Effector memory CD8-positive, alpha-beta T cell (primary cell): ENCODE measurements at regions not wholly inside any gene's neighbourhood (a gene's known extent, or its start where the extent isn't known, plus 50 kb on each side); places are given as distances from the start of the nearest gene placed in this dataset.

Experiments used
- ATAC-seq: fragments of 150-1000 bp; cut with Tn5 transposase; replicated peaks from 2 replicates; pipeline ENCODE4 v1.10.0; 2021; ENCODE audit warnings: mild to moderate bottlenecking, moderate library complexity
- DNase-seq, 3 experiments: peaks; one replicate each; pipeline ENCODE4 v3.0.0; 2021
- H3K27ac Mint-ChIP-seq, 2 donors: one replicate each; pipeline ENCODE4 v1.8.0; 2022; ENCODE audit warnings: mild to moderate bottlenecking in 2 of 2, mixed read lengths in 2 of 2, moderate library complexity in 2 of 2
- H3K27me3 Mint-ChIP-seq, 2 donors: one replicate each; pipeline ENCODE4 v1.8.0; 2022; ENCODE audit warnings: mixed read lengths in 2 of 2
- H3K36me3 Mint-ChIP-seq: one replicate; pipeline ENCODE4 v1.8.0; 2022; ENCODE audit warnings: mild to moderate bottlenecking, moderate library complexity, mixed read lengths; ENCODE audit not compliant: insufficient read depth
- H3K4me1 Mint-ChIP-seq, 2 donors: one replicate each; pipeline ENCODE4 v1.8.0; 2022; ENCODE audit warnings: low read depth in 2 of 2, mixed read lengths in 2 of 2
- H3K4me3 Mint-ChIP-seq, 2 donors: one replicate each; pipeline ENCODE4 v1.8.0; 2022; ENCODE audit warnings: mild to moderate bottlenecking in 2 of 2, mixed read lengths in 2 of 2, moderate library complexity in 2 of 2
- H3K9me3 Mint-ChIP-seq, 2 donors: one replicate each; pipeline ENCODE4 v1.8.0; 2022; ENCODE audit warnings: mixed read lengths in 2 of 2

- H3K4me3 Mint-ChIP-seq: no peak overlapping the region
- no peak for DNase-seq
- no peak for ATAC-seq
- H3K4me1 Mint-ChIP-seq: no peaks in the 10 kb centered on the region
- H3K27ac Mint-ChIP-seq: no peak overlapping the region
- no peaks in the 10 kb centered on the region for H3K36me3 Mint-ChIP-seq
- H3K9me3 Mint-ChIP-seq: peaks cover 6 to 13% of the 10 kb centered on the region in 2 donors
- peaks cover 0 to 8% of the 10 kb centered on the region in 2 donors for H3K27me3 Mint-ChIP-seq
Measured at GRCh38 chr15:94937242-94937641, 705.9 kb downstream of the MCTP2 start.

- no peaks in the 10 kb centered on the region for H3K36me3 Mint-ChIP-seq
- no peaks in the 10 kb centered on the region for H3K4me1 Mint-ChIP-seq
- H3K4me3 Mint-ChIP-seq: no peak overlapping the region
Measured at GRCh38 chr15:94943888-94944287, 712.5 kb downstream of the MCTP2 start.

GRCh38 chr15:94951538-94951937 lies 720.2 kb downstream of the MCTP2 start:
- Mint-ChIP-seq H3K4me1 (no peaks in the 10 kb centered on the region), H3K27ac (no peak overlapping the region), H3K36me3 (no peaks in the 10 kb centered on the region), H3K4me3 (no peak overlapping the region), H3K27me3 (peaks cover 0 to 6% of the 10 kb centered on the region in 2 donors), H3K9me3 (peaks cover 6 to 10% of the 10 kb centered on the region in 2 donors)
- no peak for DNase-seq
- ATAC-seq: no peak

More at GRCh38 chr15:94943888-94944287, 712.5 kb downstream of the MCTP2 start:
- DNase-seq (no peak), ATAC-seq (no peak)
- no peak overlapping the region for H3K27ac Mint-ChIP-seq
- no peaks in the 10 kb centered on the region for H3K27me3 Mint-ChIP-seq
- H3K9me3 Mint-ChIP-seq: no peaks in the 10 kb centered on the region

GRCh38 chr15:94963953-94964352 lies 732.6 kb downstream of the MCTP2 start:
- Mint-ChIP-seq H3K9me3 (peaks cover 3 to 8% of the 10 kb centered on the region in 2 donors), H3K27ac (no peak overlapping the region), H3K36me3 (no peaks in the 10 kb centered on the region), H3K4me3 (no peak overlapping the region), H3K27me3 (no peaks in the 10 kb centered on the region), H3K4me1 (no peaks in the 10 kb centered on the region)
- ATAC-seq (no peak), DNase-seq (no peak)

- Mint-ChIP-seq H3K4me3 (no peak overlapping the region), H3K27me3 (no peaks in the 10 kb centered on the region)
- DNase-seq: no peak
Measured at GRCh38 chr15:94965593-94965992, 734.2 kb downstream of the MCTP2 start.

GRCh38 chr15:94968133-94968532 lies 736.8 kb downstream of the MCTP2 start:
- no peak overlapping the region for H3K27ac Mint-ChIP-seq
- H3K27me3 Mint-ChIP-seq: no peaks in the 10 kb centered on the region
- no peaks in the 10 kb centered on the region for H3K4me1 Mint-ChIP-seq
- no peak overlapping the region for H3K4me3 Mint-ChIP-seq
- H3K9me3 Mint-ChIP-seq: peaks cover 2 to 8% of the 10 kb centered on the region in 2 donors
- ATAC-seq: no peak
- H3K36me3 Mint-ChIP-seq: no peaks in the 10 kb centered on the region
- DNase-seq: no peak

More at GRCh38 chr15:94965593-94965992, 734.2 kb downstream of the MCTP2 start:
- H3K4me1 Mint-ChIP-seq: no peaks in the 10 kb centered on the region
- no peak overlapping the region for H3K27ac Mint-ChIP-seq
- ATAC-seq: no peak
- H3K9me3 Mint-ChIP-seq: peaks cover 2 to 8% of the 10 kb centered on the region in 2 donors
- no peaks in the 10 kb centered on the region for H3K36me3 Mint-ChIP-seq

- H3K27me3 Mint-ChIP-seq: no peaks in the 10 kb centered on the region
- ATAC-seq: no peak
- H3K4me1 Mint-ChIP-seq: no peaks in the 10 kb centered on the region
- no peak overlapping the region for H3K27ac Mint-ChIP-seq
- H3K36me3 Mint-ChIP-seq: no peaks in the 10 kb centered on the region
- H3K4me3 Mint-ChIP-seq: no peak overlapping the region
- no peaks in the 10 kb centered on the region for H3K9me3 Mint-ChIP-seq
- no peak for DNase-seq
Measured at GRCh38 chr15:94970096-94970495, 738.7 kb downstream of the MCTP2 start.

- Mint-ChIP-seq H3K27ac (no peak overlapping the region), H3K4me1 (no peaks in the 10 kb centered on the region), H3K4me3 (no peak overlapping the region), H3K9me3 (peaks cover 0 to 2% of the 10 kb centered on the region in 2 donors), H3K36me3 (no peaks in the 10 kb centered on the region), H3K27me3 (no peaks in the 10 kb centered on the region)
- DNase-seq (no peak), ATAC-seq (no peak)
Measured at GRCh38 chr15:94970802-94971201, 739.4 kb downstream of the MCTP2 start.

GRCh38 chr15:94972314-94972713 lies 741.0 kb downstream of the MCTP2 start:
- Mint-ChIP-seq H3K36me3 (no peaks in the 10 kb centered on the region), H3K4me3 (no peak overlapping the region), H3K27ac (no peak overlapping the region), H3K27me3 (no peaks in the 10 kb centered on the region), H3K9me3 (peaks cover 0 to 3% of the 10 kb centered on the region in 2 donors), H3K4me1 (no peaks in the 10 kb centered on the region)
- no peak for ATAC-seq
- DNase-seq: no peak

GRCh38 chr15:94987085-94987484 lies 755.7 kb downstream of the MCTP2 start:
- peaks cover 2% of the 10 kb centered on the region for H3K36me3 Mint-ChIP-seq
- no peak for ATAC-seq
- no peak for DNase-seq
- H3K4me1 Mint-ChIP-seq: no peaks in the 10 kb centered on the region
- H3K27me3 Mint-ChIP-seq: no peaks in the 10 kb centered on the region
- H3K27ac Mint-ChIP-seq: no peak overlapping the region
- H3K9me3 Mint-ChIP-seq: peaks cover 3 to 16% of the 10 kb centered on the region in 2 donors
- no peak overlapping the region for H3K4me3 Mint-ChIP-seq

- Mint-ChIP-seq H3K4me3 (no peak overlapping the region), H3K27me3 (no peaks in the 10 kb centered on the region), H3K27ac (no peak overlapping the region), H3K9me3 (peaks cover 2 to 8% of the 10 kb centered on the region in 2 donors), H3K4me1 (no peaks in the 10 kb centered on the region), H3K36me3 (no peaks in the 10 kb centered on the region)
- ATAC-seq (no peak), DNase-seq (no peak)
Measured at GRCh38 chr15:94991718-94992117, 760.4 kb downstream of the MCTP2 start.

- no peaks in the 10 kb centered on the region for H3K9me3 Mint-ChIP-seq
- H3K36me3 Mint-ChIP-seq: no peaks in the 10 kb centered on the region
- peaks cover 0 to 3% of the 10 kb centered on the region in 2 donors for H3K27me3 Mint-ChIP-seq
- no peak overlapping the region for H3K4me3 Mint-ChIP-seq
- H3K4me1 Mint-ChIP-seq: no peaks in the 10 kb centered on the region
- ATAC-seq: no peak
- H3K27ac Mint-ChIP-seq: no peak overlapping the region
- no peak for DNase-seq
Measured at GRCh38 chr15:95009635-95010034, 778.3 kb downstream of the MCTP2 start.

GRCh38 chr15:95013381-95013780 lies 782.0 kb downstream of the MCTP2 start:
- Mint-ChIP-seq H3K36me3 (no peaks in the 10 kb centered on the region), H3K27me3 (peaks cover 0 to 9% of the 10 kb centered on the region in 2 donors), H3K9me3 (no peaks in the 10 kb centered on the region), H3K4me3 (no peak overlapping the region), H3K4me1 (no peaks in the 10 kb centered on the region), H3K27ac (no peak overlapping the region)
- no peak for ATAC-seq
- no peak for DNase-seq

- Mint-ChIP-seq H3K36me3 (no peaks in the 10 kb centered on the region), H3K27ac (no peak overlapping the region), H3K4me3 (no peak overlapping the region), H3K9me3 (peaks cover 0 to 1% of the 10 kb centered on the region in 2 donors), H3K4me1 (no peaks in the 10 kb centered on the region), H3K27me3 (peaks cover 0 to 9% of the 10 kb centered on the region in 2 donors)
- ATAC-seq: no peak
- no peak for DNase-seq
Measured at GRCh38 chr15:95016511-95017229, 785.3 kb downstream of the MCTP2 start.
